H7 (cell line): ENCODE measurements at regions not wholly inside any gene's neighbourhood (a gene's known extent, or its start where the extent isn't known, plus 50 kb on each side); places are given as distances from the start of the nearest gene placed in this dataset.
A peak's percentile ranks its signal among the peaks of the same experiment; 100 is the strongest.
"Not testable (repeated sequence)": the region's sequence is repeated elsewhere in the genome, so short reads cannot be mapped to it uniquely, and the experiment has no call there.

ENCODE experiments used
- DNase-seq: peaks from one replicate; pipeline ENCODE4 v3.0.0; 2012
- H3K27me3 ChIP-seq: 2 replicates; pipeline ENCODE4 v1.6.0; 2011; ENCODE audit warnings: mild to moderate bottlenecking, low read length; ENCODE audit not compliant: control insufficient read depth, insufficient read depth
- H3K36me3 ChIP-seq: replicated peaks from 2 replicates; pipeline ENCODE4 v1.5.1; 2011; ENCODE audit warnings: low read length; ENCODE audit not compliant: control insufficient read depth, insufficient read depth
- H3K4me3 ChIP-seq: 2 replicates; pipeline ENCODE4 v1.5.1; 2011; ENCODE audit warnings: low read depth, mild to moderate bottlenecking, control low read depth, low read length, moderate library complexity; ENCODE audit not compliant: insufficient read depth

GRCh38 chr10:130708465-130709070 lies 572.4 kb downstream of the GLRX3 start:
- no peak overlapping the region for H3K4me3 ChIP-seq
- H3K27me3 ChIP-seq = no peaks in the 10 kb centered on the region
- no peak for DNase-seq
- H3K36me3 ChIP-seq = no peaks in the 10 kb centered on the region

GRCh38 chr10:130709415-130709814 lies 573.2 kb downstream of the GLRX3 start:
- no peaks in the 10 kb centered on the region for H3K36me3 ChIP-seq
- no peak for DNase-seq
- H3K4me3 ChIP-seq = no peak overlapping the region
- no peaks in the 10 kb centered on the region for H3K27me3 ChIP-seq

GRCh38 chr10:130711072-130711471 lies 574.9 kb downstream of the GLRX3 start:
- Histone ChIP-seq H3K36me3 (no peaks in the 10 kb centered on the region), H3K4me3 (no peak overlapping the region), H3K27me3 (no peaks in the 10 kb centered on the region)
- DNase-seq = peak; percentile 64

- Histone ChIP-seq H3K36me3 (no peaks in the 10 kb centered on the region), H3K4me3 (no peak overlapping the region), H3K27me3 (no peaks in the 10 kb centered on the region)
- DNase-seq = no peak
These were observed 576.9 kb downstream of the GLRX3 start for GRCh38 chr10:130713135-130713534.

GRCh38 chr10:130713731-130714130 lies 577.5 kb downstream of the GLRX3 start:
- no peaks in the 10 kb centered on the region for H3K27me3 ChIP-seq
- no peaks in the 10 kb centered on the region for H3K36me3 ChIP-seq
- DNase-seq = no peak
- no peak overlapping the region for H3K4me3 ChIP-seq

GRCh38 chr10:130714742-130715467 lies 578.7 kb downstream of the GLRX3 start:
- no peak for DNase-seq
- no peaks in the 10 kb centered on the region for H3K36me3 ChIP-seq
- H3K4me3 ChIP-seq = no peak overlapping the region
- no peaks in the 10 kb centered on the region for H3K27me3 ChIP-seq

- H3K4me3 ChIP-seq = no peak overlapping the region
- DNase-seq = no peak
- no peaks in the 10 kb centered on the region for H3K27me3 ChIP-seq
These were observed 579.8 kb downstream of the GLRX3 start for GRCh38 chr10:130715686-130716670.

GRCh38 chr10:130717083-130717482 lies 580.9 kb downstream of the GLRX3 start:
- Histone ChIP-seq H3K36me3 (no peaks in the 10 kb centered on the region), H3K4me3 (no peak overlapping the region), H3K27me3 (no peaks in the 10 kb centered on the region)
- no peak for DNase-seq

More at GRCh38 chr10:130715686-130716670, 579.8 kb downstream of the GLRX3 start:
- H3K36me3 ChIP-seq = no peaks in the 10 kb centered on the region

GRCh38 chr10:130718744-130719447 lies 582.7 kb downstream of the GLRX3 start:
- H3K27me3 ChIP-seq, DNase-seq, H3K36me3 ChIP-seq, H3K4me3 ChIP-seq: not testable (repeated sequence)

- no peak for DNase-seq
- no peak overlapping the region for H3K4me3 ChIP-seq
- H3K27me3 ChIP-seq = no peaks in the 10 kb centered on the region
- H3K36me3 ChIP-seq = no peaks in the 10 kb centered on the region
These were observed 583.2 kb downstream of the GLRX3 start for GRCh38 chr10:130719448-130719752.

- no peak for DNase-seq
- Histone ChIP-seq H3K36me3 (no peaks in the 10 kb centered on the region), H3K4me3 (no peak overlapping the region), H3K27me3 (no peaks in the 10 kb centered on the region)
These were observed 584.0 kb downstream of the GLRX3 start for GRCh38 chr10:130720235-130720634.

- H3K36me3 ChIP-seq = no peaks in the 10 kb centered on the region
- H3K27me3 ChIP-seq = no peaks in the 10 kb centered on the region
- no peak for DNase-seq
- H3K4me3 ChIP-seq = no peak overlapping the region
These were observed 585.8 kb downstream of the GLRX3 start for GRCh38 chr10:130721971-130722370.

- no peak overlapping the region for H3K4me3 ChIP-seq
- no peak for DNase-seq
- H3K27me3 ChIP-seq = no peaks in the 10 kb centered on the region
- no peaks in the 10 kb centered on the region for H3K36me3 ChIP-seq
These were observed 587.5 kb downstream of the GLRX3 start for GRCh38 chr10:130723704-130724103.

- no peak overlapping the region for H3K4me3 ChIP-seq
- DNase-seq = no peak
- H3K36me3 ChIP-seq = no peaks in the 10 kb centered on the region
- no peaks in the 10 kb centered on the region for H3K27me3 ChIP-seq
These were observed 586.0 kb downstream of the TCERG1L start for GRCh38 chr10:130725474-130725970.
